ENCODE measurements at regions not wholly inside any gene's neighbourhood (a gene's known extent, or its start where the extent isn't known, plus 50 kb on each side); places are given as distances from the start of the nearest gene placed in this dataset.

DNA sequence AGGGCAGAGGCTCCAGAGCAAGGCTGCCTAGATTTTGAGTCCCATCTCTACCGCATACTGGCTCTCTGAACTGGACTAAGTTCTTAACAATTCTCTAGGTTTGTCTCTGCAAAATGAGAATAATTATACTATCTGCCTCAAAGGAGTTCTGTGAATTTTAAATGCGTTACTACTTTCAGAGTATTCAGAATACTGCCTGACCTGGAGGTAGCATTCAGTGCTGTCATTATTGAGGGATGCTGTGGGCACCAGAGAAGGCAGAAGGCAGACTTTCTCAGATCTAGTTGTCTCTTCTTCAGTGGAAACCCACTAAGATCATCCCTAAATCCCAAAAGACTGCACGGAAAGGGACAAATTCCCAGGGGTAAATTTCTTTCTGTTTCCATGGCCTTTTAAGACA, 147.4 kb upstream of the RORA start:
- no peak overlapping the region for H3K27ac ChIP-seq (ENCODE audit: control insufficient read depth, insufficient read depth)
- intact Hi-C loops (cut with micrococcal nuclease; ENCODE audit: unreplicated experiment) (no loop called here), in situ Hi-C loops (cut with MboI) (no loop called here)
- no peak overlapping the region for H3K4me2 ChIP-seq (ENCODE audit: control insufficient read depth, insufficient read depth)
- no peak for ATAC-seq
- H3K4me3 ChIP-seq = no peak overlapping the region
- ChIA-PET POLR2A (no interaction called here), SMC1A (ENCODE audit: uncharacterized antibody, unreplicated experiment) (no interaction called here), RAD21 (ENCODE audit: unreplicated experiment) (no interaction called here), CTCF (no interaction called here)
- H3K9ac ChIP-seq (ENCODE audit: control insufficient read depth, insufficient read depth, low read length) = no peak overlapping the region
- TF ChIP-seq, protein P1, sequence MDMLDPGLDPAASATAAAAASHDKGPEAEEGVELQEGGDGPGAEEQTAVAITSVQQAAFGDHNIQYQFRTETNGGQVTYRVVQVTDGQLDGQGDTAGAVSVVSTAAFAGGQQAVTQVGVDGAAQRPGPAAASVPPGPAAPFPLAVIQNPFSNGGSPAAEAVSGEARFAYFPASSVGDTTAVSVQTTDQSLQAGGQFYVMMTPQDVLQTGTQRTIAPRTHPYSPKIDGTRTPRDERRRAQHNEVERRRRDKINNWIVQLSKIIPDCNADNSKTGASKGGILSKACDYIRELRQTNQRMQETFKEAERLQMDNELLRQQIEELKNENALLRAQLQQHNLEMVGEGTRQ (IDR thresholded peaks at IDR 0.05; ENCODE audit: borderline replicate concordance, low read depth, low read length) = no peak
- TF ChIP-seq GATAD2B (conservative IDR thresholded peaks at IDR 0.05; ENCODE audit: low read depth) (no peak), TCF7 (IDR thresholded peaks at IDR 0.05; ENCODE audit: borderline replicate concordance) (no peak), EED (IDR thresholded peaks at IDR 0.05; ENCODE audit: low read depth) (no peak), ZNF24 (IDR thresholded peaks at IDR 0.05) (no peak), SP1 (IDR thresholded peaks at IDR 0.05; ENCODE audit: low read depth, low read length) (no peak), SIX5 (IDR thresholded peaks at IDR 0.05; ENCODE audit: low read depth, low read length, severe bottlenecking) (no peak)
- TF ChIP-seq, protein P2, sequence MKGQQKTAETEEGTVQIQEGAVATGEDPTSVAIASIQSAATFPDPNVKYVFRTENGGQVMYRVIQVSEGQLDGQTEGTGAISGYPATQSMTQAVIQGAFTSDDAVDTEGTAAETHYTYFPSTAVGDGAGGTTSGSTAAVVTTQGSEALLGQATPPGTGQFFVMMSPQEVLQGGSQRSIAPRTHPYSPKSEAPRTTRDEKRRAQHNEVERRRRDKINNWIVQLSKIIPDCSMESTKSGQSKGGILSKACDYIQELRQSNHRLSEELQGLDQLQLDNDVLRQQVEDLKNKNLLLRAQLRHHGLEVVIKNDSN (IDR thresholded peaks at IDR 0.05; ENCODE audit: borderline replicate concordance, extremely low read length, insufficient read depth, low read depth, low read length) = no peak
- TF ChIP-seq, protein P3, sequence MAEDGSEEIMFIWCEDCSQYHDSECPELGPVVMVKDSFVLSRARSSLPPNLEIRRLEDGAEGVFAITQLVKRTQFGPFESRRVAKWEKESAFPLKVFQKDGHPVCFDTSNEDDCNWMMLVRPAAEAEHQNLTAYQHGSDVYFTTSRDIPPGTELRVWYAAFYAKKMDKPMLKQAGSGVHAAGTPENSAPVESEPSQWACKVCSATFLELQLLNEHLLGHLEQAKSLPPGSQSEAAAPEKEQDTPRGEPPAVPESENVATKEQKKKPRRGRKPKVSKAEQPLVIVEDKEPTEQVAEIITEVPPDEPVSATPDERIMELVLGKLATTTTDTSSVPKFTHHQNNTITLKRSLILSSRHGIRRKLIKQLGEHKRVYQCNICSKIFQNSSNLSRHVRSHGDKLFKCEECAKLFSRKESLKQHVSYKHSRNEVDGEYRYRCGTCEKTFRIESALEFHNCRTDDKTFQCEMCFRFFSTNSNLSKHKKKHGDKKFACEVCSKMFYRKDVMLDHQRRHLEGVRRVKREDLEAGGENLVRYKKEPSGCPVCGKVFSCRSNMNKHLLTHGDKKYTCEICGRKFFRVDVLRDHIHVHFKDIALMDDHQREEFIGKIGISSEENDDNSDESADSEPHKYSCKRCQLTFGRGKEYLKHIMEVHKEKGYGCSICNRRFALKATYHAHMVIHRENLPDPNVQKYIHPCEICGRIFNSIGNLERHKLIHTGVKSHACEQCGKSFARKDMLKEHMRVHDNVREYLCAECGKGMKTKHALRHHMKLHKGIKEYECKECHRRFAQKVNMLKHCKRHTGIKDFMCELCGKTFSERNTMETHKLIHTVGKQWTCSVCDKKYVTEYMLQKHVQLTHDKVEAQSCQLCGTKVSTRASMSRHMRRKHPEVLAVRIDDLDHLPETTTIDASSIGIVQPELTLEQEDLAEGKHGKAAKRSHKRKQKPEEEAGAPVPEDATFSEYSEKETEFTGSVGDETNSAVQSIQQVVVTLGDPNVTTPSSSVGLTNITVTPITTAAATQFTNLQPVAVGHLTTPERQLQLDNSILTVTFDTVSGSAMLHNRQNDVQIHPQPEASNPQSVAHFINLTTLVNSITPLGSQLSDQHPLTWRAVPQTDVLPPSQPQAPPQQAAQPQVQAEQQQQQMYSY (CRISPR knock-in tag; IDR thresholded peaks at IDR 0.05) = no peak
- no peaks in the 10 kb centered on the region for H3K36me3 ChIP-seq (ENCODE audit: control insufficient read depth in 2 of 2, insufficient read depth in 2 of 2, low read length in 1 of 2)
- H4K20me1 ChIP-seq (ENCODE audit: control insufficient read depth, insufficient read depth) = no peaks in the 10 kb centered on the region
- no peaks in the 10 kb centered on the region for H3K9me3 ChIP-seq (replicated peaks; ENCODE audit: control insufficient read depth, insufficient read depth, low read length)
- H2AFZ ChIP-seq (ENCODE audit: control insufficient read depth, low read depth, low read length) = no peak overlapping the region
- FAIRE-seq = no peak
- 22% methylated on average over 3 of the region's 3 CpGs for WGBS (ENCODE audit: insufficient coverage, insufficient replicate concordance, low lambda C conversion rate, missing lambda C conversion rate)
- no peaks in the 10 kb centered on the region for H3K79me2 ChIP-seq (ENCODE audit: control insufficient read depth, insufficient read depth, low read length)
- no peaks in the 10 kb centered on the region for H3K4me1 ChIP-seq (ENCODE audit: control insufficient read depth, insufficient read depth, low read length)
- no TSS peak for BruUV-seq (replicated peaks)
- H3K27me3 ChIP-seq (replicated peaks in 1 of 2; ENCODE audit: control insufficient read depth in 2 of 2, insufficient read depth in 2 of 2, low read length in 1 of 2) = no peaks in the 10 kb centered on the region; a peak in 2 of 4 replicates
- DNase-seq (ENCODE audit: low read depth, low spot score) = no peak
